NCI-H460 (cell line): ENCODE measurements at regions not wholly inside any gene's neighbourhood (a gene's known extent, or its start where the extent isn't known, plus 50 kb on each side); places are given as distances from the start of the nearest gene placed in this dataset.

Experiments used
- DNase-seq: peaks from one replicate; pipeline ENCODE4 v3.0.0-alpha.2; 2016; ENCODE audit warnings: low read depth; ENCODE audit errors: extremely low read depth

DNA sequence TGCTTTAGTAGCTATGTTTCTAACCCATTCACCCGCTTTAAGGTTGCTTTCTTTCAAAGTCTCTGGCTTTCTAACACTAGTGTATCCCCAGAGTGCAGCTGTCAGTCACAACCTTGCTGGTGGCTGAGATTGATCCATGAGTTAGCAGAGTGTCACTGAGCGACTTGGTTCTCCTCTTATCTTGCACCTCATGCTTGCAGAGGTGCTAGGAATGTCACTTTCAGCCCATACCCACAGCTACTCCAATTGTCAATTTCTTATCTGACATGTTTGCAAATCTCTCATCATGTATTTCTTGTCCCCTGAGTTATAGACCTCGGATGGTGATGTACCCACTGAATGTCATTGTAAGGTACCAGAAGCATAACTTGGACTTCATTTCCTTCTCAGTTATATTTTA lies 1110.2 kb downstream of the GALC start:
- DNase-seq, result no peak

DNA sequence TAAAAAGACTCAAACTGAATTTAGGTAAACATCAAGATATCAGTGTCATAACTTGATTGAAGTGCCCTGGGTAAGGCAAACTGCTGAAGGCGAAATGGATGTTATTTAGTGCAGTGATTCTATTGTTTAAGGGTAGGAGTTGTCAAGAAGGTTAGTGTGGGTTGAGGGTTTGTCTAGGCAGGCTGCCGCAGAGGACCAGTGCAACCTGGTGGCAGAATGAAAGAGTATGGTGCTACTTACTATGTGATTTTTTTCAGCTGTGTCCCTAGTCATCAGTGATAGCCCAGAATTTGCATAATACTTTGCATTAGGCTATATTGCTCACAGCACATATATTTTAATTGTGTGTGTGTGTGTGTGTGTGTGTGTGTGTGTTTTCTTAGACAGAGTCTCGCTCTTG lies 1127.0 kb downstream of the GALC start:
- no peak for DNase-seq

DNA sequence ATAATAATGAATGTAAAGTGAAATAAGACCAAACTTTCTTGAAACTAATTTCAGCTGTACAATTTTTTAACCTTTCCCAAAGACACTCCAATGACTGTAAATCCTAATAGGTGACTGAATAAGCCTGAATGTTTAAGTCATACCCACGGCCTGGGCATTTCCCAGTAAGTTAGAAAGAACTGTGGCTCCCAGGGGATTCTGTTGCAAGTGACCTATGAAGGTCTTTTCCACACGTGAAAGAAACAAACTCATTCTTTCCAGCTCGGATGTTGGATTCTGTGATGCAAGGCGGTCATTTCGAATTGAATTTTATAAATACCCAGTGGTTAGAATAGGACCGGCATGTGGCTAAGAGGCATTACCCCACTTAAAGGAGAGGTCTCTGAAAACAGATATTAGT lies 1134.4 kb downstream of the GALC start:
- DNase-seq, result no peak

DNA sequence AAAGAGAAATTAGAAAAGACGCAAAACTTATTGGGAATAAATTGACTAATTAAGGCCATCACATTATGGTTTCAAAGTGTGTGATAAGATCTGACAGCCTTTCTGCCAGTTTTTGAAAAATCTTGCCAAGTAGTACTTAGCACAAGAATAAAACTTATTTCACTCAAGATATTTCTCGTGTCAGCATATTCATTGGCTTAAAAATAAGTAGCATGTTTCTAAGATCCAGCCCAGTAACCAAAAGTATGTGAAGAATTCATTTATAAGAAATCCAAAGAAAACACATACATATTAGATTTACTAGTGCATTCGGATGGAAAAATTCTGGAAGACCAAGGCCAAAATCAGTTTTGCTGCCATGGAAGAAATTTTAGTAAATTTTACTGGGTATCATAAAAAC lies 1135.0 kb downstream of the GALC start:
- no peak for DNase-seq

DNA sequence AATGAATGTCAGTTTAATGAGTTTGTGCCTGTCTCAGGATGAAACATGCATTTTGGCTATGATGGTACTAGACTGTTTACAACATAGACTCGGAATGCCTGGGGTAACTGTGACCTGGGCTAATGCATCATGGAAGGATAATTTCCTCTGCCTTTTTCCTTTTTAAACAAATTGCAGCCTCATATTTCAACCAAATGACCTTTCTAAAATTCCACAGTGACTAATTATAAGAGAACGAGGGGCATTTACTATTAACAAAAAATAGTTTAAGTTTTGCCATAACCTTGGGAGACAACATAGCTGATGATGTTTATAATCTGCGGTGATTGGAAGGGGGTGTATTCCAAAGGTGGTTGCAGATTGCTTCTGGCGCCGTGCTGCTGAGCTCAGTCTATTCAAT lies 1140.5 kb downstream of the GALC start:
- DNase-seq, result no peak

DNA sequence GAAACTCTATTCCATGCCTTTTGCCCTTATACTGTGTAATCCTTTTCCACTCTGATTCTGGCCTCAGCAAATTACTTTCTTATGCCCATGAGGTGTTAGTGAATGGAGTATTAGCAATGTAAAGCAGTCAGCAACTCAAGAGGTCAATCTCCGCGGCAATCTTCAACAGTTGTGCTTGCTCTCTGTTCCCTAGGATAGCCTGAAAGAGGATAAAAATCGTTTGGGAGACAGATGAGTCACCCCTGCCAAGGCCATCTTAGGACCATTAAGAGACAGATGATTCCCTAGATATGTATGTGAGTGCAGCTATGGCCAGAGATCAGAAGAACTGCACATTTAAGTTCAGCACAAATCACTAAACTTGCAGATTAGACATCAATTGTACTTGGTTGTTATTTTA lies 1145.8 kb downstream of the GALC start:
- no peak for DNase-seq

DNA sequence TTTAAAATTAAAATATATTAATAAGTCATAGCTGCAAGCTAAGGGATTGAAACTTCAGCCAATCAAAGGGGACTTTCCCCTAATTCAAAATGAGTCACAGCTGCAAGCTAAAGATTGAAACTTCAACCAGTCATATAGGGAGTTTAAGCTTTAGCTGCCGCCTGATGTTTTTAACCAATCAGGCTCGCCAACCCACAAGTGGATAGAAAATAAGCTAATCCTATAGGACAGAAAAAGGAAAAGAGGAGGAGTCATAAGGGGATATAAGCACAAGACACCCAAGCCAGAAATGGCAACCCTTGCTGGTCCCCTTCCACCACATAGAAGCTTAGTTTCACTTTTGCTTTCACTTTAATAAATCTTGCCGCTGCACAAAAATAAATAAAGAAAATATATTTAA lies 1154.6 kb downstream of the GALC start:
- no peak for DNase-seq

DNA sequence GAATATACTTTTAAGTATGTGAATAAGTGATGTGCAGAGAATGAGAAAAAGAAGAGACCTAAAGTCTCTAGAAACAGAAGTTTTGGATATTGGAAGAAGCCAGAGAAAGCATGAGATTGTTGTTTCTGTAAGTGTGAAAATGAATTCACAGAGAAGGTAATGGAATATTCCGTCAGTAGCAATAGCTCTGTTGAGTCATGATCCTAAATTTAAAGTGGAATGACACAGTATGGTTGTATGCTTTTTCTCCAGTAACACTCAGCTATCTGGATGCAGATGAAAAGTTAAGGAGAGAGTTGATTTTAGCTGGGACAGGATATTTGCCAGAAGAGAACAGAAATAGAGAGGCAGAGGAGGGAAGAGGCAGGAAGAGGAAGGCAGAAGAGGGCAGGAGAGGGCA lies 1166.3 kb downstream of the GALC start:
- no peak for DNase-seq

DNA sequence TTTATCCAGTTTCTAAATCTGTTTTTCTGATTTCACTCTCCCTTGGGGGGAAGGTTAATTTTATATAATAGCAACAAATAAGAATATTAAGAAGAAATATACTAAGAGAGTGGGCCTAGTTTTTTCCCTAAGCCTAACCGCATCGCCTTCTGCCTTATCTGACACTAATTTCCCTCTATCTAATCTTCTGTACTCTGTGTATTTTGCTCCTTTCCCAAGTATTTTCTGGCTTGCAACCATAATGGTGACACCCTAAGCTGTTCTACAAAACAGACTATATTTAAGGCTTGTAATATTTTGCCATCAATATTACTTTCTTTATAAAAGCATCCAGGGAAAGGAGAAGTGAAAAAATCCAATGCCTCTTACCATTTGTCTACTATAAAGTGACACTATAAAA lies 1168.8 kb downstream of the GALC start:
- no peak for DNase-seq

DNA sequence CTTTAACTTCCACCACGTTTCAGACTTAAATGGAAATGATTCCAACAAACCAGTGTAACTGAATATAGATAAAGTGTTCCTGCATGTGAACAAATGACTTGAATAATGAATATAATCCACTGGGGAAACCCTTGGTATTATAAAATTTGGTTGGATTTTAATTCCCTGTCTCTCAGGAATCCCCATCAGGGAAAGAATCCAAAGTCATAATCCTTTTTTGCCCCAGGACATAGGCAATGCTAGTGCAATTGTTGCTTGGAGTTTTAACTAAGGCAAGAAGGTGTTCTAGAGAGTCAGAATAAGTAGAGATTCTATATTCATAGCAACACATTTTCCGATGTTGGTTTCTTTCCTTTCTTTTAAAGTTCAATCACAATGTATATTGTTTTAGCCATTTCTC lies 1169.4 kb downstream of the GALC start:
- no peak for DNase-seq

DNA sequence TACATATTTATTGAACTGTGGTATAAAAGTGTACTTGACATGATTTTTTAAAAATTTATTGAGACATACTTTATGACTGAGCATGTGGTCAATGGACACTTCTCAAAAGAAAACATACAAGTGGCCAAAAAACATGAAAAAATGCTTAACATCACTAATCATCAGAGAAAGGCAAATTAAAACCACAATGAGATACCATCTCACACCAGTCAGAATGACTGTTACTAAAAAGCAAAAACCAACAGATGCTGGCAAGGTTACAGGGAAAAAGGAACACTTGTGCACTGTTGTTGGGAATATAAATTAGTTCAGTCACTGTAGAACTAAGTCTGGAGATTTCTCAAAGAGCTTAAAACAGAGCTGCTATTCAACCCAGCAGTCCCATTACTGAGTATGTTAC lies 1177.6 kb downstream of the GALC start:
- no peak for DNase-seq

DNA sequence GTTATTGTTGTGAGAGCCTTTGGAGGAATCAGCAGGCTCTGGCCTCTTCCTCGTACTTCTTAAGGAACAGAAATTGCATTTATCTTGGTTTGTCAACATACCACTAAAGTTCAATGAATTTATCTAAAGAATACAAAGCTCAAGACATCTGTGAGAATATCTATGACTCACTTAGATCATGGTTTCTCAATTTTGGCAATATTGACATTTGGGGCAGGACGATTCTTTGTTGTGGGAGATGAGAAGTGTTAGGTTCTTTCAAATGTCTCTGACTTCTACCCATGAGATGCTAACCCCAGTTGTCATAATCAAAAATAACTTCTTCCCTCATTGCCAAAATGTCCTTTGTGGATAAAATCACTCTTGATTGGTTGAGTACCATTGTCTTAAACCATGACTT lies 1190.3 kb downstream of the GALC start:
- no peak for DNase-seq

DNA sequence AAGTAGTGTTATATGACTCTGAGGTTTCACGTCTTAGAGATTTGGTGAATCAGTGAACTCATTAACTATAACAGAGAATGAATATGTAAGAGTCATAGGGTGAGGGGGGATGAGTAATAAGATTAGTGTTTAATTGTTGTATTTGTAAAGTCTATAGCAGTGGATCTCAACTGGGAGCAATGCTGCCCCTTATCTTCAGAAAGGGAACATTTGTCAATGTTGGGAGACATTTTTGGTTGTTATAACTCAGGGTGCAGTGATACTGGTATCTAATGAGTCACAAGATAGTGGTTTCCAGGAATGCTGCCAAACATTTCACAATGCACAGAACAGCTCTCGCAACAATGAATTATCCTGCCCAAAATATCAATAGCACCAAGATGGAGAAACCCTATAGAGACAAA lies 1193.7 kb downstream of the GALC start:
- peak; percentile 63 for DNase-seq

DNA sequence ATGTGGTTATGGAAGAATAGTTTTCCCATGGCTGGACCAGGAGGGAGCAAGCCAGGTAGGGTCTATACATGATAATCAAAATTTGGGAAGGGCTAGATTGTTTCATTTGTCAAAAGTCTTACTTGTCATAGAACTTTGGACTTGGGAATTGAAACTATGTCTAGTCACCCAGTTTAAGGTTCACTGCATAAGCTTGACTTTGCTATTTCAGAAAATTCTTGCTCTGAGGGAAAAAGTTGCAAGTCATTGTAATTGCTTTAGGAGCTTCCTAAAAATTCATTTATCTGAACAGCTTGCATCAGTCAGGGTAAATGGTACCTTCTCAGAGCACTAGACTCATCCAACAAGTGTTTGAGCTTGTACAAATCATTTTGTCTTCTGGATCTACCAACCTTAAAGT lies 1194.7 kb downstream of the GALC start:
- DNase-seq, result no peak

DNA sequence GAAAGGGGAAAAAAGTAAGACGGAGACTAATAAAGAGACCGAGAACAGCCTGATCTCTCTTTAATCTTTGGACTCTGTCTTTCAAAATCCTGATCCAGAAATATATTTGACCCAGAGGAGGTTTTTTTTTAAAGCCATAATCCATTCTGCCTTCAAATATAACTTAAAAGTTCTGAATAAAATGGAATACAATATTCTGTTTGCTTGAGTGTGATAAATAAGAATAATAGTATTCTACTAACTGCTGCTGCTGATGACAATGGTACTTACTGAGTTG lies 1196.0 kb downstream of the GALC start:
- no peak for DNase-seq

DNA sequence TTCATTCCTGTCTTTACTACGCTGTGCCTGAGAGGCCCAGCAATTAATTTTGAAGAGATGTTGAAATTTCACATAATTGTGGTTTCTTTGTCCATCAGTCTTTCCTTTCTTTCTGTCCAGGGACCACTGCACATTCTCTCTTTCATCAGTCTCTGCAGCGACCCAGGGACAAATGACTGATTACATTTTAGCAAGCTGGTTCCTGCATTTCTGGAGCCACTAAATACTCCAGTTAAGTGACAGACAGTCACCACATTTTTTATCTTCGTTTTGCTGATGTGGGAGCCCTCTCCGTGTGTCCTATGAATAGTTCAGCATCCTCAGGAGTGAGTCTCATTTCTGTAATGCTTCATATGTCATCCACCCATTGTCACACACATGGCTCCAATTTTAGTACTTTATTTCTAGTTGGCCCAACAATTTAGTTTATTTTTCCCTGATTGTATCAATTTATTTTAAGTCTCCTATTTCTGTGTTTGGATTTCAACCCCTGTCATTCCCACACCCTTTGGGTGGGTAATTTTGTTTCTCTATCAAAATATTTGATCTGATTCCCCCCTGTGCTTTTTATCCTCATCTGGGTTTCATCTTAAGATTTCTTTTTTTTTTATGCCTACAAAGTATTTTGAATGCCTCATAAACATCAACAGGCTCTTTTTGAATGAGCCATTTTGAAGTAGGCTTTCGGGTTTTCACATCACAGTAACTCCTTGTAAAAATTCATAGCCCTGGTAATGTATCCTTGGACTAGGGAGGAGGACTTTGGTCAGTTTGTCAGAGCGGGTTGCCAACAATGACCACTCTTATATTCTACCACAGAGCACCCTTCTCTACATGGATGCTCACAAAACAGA lies 1196.5 kb downstream of the GALC start:
- no peak for DNase-seq

DNA sequence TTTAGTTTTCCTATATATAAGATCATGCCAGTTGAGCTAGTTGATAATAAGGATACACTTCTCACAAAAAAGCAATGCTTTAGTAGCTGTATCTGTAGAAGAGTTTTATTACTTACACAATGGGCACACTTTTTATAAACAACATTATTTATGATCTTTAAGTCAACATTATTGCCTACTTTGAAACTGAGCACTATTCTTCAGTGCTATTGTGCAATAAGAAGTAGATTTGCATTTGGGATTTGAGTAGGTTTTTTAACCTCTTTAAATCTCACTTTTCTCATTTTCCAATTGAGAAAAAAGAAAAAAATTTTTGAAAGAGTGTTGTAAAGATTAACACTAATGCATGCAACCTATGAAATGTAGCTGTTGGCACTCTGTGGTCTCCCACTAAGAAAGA lies 1198.3 kb downstream of the GALC start:
- DNase-seq, result no peak

DNA sequence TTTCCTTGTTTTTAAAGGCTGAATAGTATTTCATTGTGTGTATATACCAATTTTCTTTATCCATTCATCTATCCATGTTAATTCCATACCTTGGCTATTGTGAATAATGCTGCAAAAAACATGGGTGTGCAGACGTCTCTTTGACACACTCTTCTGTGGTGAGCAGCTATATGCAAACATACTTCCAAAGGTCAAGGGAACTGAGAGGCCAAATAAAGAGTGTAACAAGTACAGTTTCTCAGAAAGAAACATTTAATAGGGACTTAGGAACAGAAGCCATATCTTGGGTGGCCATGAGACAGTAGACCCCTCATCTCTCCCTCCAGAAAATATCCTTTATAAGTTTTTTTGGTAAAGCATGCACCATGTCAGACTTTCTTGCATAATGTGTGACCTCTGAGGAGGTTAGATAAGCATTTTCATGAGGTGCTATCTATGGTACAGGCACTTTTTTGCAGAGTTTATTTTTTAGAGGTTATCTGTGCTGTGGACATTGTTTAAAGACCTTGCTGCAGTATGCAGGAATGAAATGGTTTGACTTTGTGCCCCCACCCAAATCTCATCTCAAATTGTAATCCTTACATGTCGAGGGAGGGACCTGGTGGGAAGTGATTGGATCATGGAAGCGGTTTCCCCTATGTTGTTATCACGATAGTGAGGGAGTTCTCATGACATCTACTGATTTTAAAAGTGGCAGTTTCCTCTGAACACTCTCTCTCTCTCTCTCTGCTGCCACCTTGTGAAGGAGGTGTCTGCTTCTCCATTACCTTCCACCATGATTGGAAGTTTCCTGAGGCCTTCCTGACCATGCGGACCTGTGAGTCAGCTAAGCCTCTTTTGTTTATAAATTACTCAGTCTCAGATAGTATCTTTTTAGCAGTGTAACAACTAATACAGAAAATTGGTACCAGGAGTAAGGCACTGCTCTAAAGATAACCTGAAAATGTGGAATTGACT lies 1202.3 kb downstream of the GALC start:
- peak; percentile 15 for DNase-seq

DNA sequence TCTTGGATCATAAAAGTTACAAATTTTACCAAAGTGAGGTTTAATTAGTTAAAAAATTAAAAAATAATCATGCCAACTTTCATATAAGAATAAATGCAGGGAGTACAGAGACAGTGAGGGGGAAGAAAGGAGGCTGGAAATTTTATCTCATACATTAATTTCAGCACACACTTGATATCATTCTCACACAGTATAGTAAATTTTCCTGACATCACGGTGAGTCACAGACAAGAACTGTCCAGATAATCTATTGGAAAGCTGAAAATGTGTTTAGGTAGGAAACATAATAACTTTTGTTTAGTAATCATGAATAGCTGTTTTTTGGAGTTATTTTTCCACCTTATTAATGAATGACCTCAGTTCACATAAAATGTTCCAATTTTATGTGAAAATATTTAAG lies 1204.8 kb downstream of the GALC start:
- peak; percentile 31 for DNase-seq

DNA sequence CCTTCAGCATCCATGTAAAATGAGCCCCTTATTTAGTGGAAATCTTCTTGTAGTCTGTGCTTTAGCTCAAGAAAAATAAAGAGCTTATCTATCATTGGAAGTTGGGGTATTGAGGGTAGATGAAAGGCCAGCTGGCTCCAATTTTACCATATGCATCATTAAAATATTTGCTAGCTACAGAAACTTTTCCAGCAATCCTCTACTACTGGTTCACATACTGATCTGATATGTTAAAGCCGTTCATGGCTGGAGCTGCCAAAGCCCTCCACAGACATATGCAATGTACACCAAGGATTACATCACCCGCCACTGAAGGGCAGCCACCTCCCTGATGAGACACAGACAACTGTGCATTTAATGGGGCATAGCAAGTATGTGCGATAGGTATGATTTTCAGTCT lies 1205.3 kb downstream of the GALC start:
- peak; percentile 65 for DNase-seq

DNA sequence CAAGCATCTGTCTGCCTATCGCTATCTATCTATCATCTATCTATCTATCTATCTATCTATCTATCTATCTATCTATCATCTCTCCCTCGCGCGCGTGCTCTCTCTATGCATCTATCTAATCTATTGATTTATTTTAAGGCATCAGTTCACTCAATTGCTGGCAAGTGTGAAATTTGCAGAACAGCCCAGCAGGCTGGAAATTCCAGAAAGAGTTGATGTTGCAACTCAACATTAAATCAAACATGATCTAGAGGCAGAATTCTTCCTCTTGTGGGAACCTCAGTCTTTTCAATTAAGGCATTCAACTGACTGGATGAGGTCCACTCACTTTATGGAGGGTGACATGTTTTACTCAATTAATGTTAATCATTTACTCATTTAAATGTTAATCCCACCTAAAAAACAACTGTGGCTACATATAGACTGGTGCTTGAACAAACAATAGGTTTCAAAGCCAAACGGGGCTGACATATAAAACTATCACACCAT lies 1210.8 kb downstream of the GALC start:
- no peak for DNase-seq
